ENCODE measurements at regions not wholly inside any gene's neighbourhood (a gene's known extent, or its start where the extent isn't known, plus 50 kb on each side); places are given as distances from the start of the nearest gene placed in this dataset.

DNA sequence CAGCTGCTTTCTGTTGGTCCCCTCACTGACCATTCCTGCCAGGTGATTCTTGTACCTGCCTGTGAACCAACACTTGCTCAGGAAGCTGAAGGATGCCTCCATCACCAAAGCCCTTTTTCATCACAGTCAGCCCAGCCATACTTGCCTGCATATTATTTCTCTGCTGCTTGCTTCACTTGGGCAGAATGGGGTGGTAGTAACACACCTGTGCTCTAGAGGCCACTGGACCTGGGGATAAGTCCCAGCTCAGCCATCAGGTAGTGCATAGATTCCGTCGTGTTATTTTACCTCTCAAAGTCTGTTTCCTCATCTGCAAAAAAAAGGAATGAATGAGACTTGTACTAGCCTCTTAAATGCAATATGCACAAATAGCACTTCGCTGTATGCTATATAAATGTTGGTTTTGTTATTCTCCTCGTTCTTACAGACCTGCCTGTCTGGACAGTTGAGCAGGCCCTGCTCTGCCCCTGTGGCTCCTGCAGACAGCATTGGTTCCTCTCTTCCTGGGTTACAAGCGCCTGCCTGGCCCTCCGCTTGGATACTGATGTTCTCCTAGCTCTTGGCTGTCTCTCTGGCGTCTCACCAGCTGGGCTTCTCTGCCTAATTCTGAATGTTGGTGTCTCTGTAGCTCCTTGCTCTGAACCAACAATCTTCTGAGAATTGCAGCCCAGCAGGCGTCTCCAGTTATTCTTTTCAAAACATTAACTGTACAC, 151.8 kb downstream of the UNC5CL start:
- CTCF ChIA-PET (ENCODE audit: low intra/inter-chr PET ratio), result no interaction called here
- WGBS (ENCODE audit: insufficient coverage, low coverage, missing lambda C conversion rate), result 0% methylated on average over 8 of the region's 8 CpGs
- no peaks in the 10 kb centered on the region for H3K9me3 ChIP-seq (replicated peaks; ENCODE audit: control insufficient read depth, insufficient read depth, low read depth, low read length)
- no peaks in the 10 kb centered on the region for H3K79me2 ChIP-seq (ENCODE audit: control insufficient read depth, insufficient read depth, low read length)
- intact Hi-C loops (cut with micrococcal nuclease) (no loop called here), in situ Hi-C loops (cut with MboI) (no loop called here)
- no peak overlapping the region for H3K4me3 ChIP-seq
- no peak overlapping the region for H3K4me2 ChIP-seq (ENCODE audit: insufficient read depth, low read length)
- H3K4me1 ChIP-seq (replicated peaks in 1 of 2; ENCODE audit: control insufficient read depth in 2 of 2, insufficient read depth in 2 of 2, low read length in 2 of 2), result no peaks in the 10 kb centered on the region
- H4K20me1 ChIP-seq (replicated peaks; ENCODE audit: control insufficient read depth, insufficient read depth, low read length), result no peaks in the 10 kb centered on the region
- no peaks in the 10 kb centered on the region for H3K36me3 ChIP-seq (ENCODE audit: control insufficient read depth, insufficient read depth, low read length)
- POLR2A ChIA-PET, result interaction anchor here (0.7 kb wide), 2 partner anchors 564 to 1696 kb away, joined by 3 read pairs; no protein-coding TSS in a partner anchor
- H2AFZ ChIP-seq (ENCODE audit: low read depth, low read length), result no peak overlapping the region
- DNase-seq (ENCODE audit: extremely low read depth in 1 of 4, low spot score in 3 of 4) (no peak), ATAC-seq (no peak), FAIRE-seq (no peak)
- no peak overlapping the region for H3K9ac ChIP-seq (ENCODE audit: insufficient read depth in 1 of 2, low read depth in 2 of 2, low read length in 2 of 2)
- peaks cover 10 to 37% of the 10 kb centered on the region in 2 experiments; a peak in 4 of 5 replicates for H3K27me3 ChIP-seq (ENCODE audit: control insufficient read depth in 2 of 2, insufficient read depth in 2 of 2, low read length in 2 of 2)
- no TSS peak for BruUV-seq (replicated peaks)
- TF ChIP-seq GATA2 (CRISPR knock-in tag; IDR thresholded peaks at IDR 0.05), result no peak
- no peak for TF ChIP-seq PML (IDR thresholded peaks at IDR 0.05; ENCODE audit: low read length)
- TF ChIP-seq ZNF444 (CRISPR knock-in tag; IDR thresholded peaks at IDR 0.05), result no peak
- TF ChIP-seq, protein P1, sequence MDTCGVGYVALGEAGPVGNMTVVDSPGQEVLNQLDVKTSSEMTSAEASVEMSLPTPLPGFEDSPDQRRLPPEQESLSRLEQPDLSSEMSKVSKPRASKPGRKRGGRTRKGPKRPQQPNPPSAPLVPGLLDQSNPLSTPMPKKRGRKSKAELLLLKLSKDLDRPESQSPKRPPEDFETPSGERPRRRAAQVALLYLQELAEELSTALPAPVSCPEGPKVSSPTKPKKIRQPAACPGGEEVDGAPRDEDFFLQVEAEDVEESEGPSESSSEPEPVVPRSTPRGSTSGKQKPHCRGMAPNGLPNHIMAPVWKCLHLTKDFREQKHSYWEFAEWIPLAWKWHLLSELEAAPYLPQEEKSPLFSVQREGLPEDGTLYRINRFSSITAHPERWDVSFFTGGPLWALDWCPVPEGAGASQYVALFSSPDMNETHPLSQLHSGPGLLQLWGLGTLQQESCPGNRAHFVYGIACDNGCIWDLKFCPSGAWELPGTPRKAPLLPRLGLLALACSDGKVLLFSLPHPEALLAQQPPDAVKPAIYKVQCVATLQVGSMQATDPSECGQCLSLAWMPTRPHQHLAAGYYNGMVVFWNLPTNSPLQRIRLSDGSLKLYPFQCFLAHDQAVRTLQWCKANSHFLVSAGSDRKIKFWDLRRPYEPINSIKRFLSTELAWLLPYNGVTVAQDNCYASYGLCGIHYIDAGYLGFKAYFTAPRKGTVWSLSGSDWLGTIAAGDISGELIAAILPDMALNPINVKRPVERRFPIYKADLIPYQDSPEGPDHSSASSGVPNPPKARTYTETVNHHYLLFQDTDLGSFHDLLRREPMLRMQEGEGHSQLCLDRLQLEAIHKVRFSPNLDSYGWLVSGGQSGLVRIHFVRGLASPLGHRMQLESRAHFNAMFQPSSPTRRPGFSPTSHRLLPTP (IDR thresholded peaks at IDR 0.05; ENCODE audit: borderline replicate concordance, extremely low read depth, insufficient read length), result no peak
- TF ChIP-seq, protein P2, sequence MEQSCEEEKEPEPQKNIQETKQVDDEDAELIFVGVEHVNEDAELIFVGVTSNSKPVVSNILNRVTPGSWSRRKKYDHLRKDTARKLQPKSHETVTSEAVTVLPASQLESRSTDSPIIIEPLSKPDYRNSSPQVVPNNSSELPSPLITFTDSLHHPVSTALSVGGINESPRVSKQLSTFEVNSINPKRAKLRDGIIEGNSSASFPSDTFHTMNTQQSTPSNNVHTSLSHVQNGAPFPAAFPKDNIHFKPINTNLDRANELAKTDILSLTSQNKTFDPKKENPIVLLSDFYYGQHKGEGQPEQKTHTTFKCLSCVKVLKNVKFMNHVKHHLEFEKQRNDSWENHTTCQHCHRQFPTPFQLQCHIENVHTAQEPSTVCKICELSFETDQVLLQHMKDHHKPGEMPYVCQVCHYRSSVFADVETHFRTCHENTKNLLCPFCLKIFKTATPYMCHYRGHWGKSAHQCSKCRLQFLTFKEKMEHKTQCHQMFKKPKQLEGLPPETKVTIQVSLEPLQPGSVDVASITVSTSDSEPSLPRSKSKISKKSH (CRISPR knock-in tag; IDR thresholded peaks at IDR 0.05), result no peak
- no peak for TF ChIP-seq ZNF263 (CRISPR knock-in tag; IDR thresholded peaks at IDR 0.05; ENCODE audit: borderline replicate concordance)
- TF ChIP-seq ZNF384 (IDR thresholded peaks at IDR 0.05; ENCODE audit: low read depth, low read length), result no peak
- no peaks in the 10 kb centered on the region for H3K9me1 ChIP-seq (ENCODE audit: control insufficient read depth, insufficient read depth, low read length)
- no peak overlapping the region for H3K27ac ChIP-seq (ENCODE audit: extremely low read depth, low read depth, low read length)
